Glomerular endothelial cell (primary cell): ENCODE measurements at regions not wholly inside any gene's neighbourhood (a gene's known extent, or its start where the extent isn't known, plus 50 kb on each side); places are given as distances from the start of the nearest gene placed in this dataset.
"Not testable (repeated sequence)": the region's sequence is repeated elsewhere in the genome, so short reads cannot be mapped to it uniquely, and the experiment has no call there.

Source experiments
- DNase-seq: peaks from one replicate; pipeline ENCODE4 v3.0.0-alpha.2; 2011; ENCODE audit warnings: low read depth, low spot score; ENCODE audit errors: extremely low read depth

- DNase-seq = no peak
Observed at GRCh38 chr16:5187402-5187952, 89.9 kb upstream of the EEF2KMT start.

- no peak for DNase-seq
Observed at GRCh38 chr16:5186381-5186903, 88.8 kb upstream of the EEF2KMT start.

- no peak for DNase-seq
Observed at GRCh38 chr16:5176505-5176904, 78.9 kb upstream of the EEF2KMT start.

GRCh38 chr16:5175266-5175665, 77.7 kb upstream of the EEF2KMT start:
- no peak for DNase-seq

GRCh38 chr16:5166486-5166885, 68.9 kb upstream of the EEF2KMT start:
- no peak for DNase-seq

GRCh38 chr16:5165429-5165828, 67.8 kb upstream of the EEF2KMT start:
- not testable (repeated sequence) for DNase-seq

- not testable (repeated sequence) for DNase-seq
Observed at GRCh38 chr16:5162801-5163200, 65.2 kb upstream of the EEF2KMT start.

GRCh38 chr16:5161888-5162287, 64.3 kb upstream of the EEF2KMT start:
- DNase-seq = not testable (repeated sequence)

GRCh38 chr16:5160010-5160409, 62.4 kb upstream of the EEF2KMT start:
- DNase-seq = not testable (repeated sequence)

- DNase-seq = not testable (repeated sequence)
Observed at GRCh38 chr16:5159537-5159936, 61.9 kb upstream of the EEF2KMT start.

- no peak for DNase-seq
Observed at GRCh38 chr16:5158494-5158893, 60.9 kb upstream of the EEF2KMT start.

GRCh38 chr16:5156486-5156885, 58.9 kb upstream of the EEF2KMT start:
- DNase-seq = not testable (repeated sequence)

- not testable (repeated sequence) for DNase-seq
Observed at GRCh38 chr16:5154006-5154405, 56.4 kb upstream of the EEF2KMT start.

- DNase-seq = not testable (repeated sequence)
Observed at GRCh38 chr16:5151409-5151808, 53.8 kb upstream of the EEF2KMT start.
